IMR-90 (cell line): ENCODE measurements at regions not wholly inside any gene's neighbourhood (a gene's known extent, or its start where the extent isn't known, plus 50 kb on each side); places are given as distances from the start of the nearest gene placed in this dataset.

Experiments used
- ATAC-seq: fragments of 200-7000 bp; cut with Tn5 transposase; 2 replicates; pipeline ENCODE4 v1.9.1; 2020; ENCODE audit warnings: low read depth, mild to moderate bottlenecking, moderate library complexity
- BruUV-seq: library from RNA; stranded (reverse); fragments of 400-500 nt; replicated peaks from 2 replicates; lab custom pipeline; 2021; lab: Mats Ljungman, UMichigan
- CTCF ChIA-PET: fragments of 300-600 bp; formaldehyde crosslinking; extraction: SDS; loops from one replicate; lab custom pipeline; 2021; ENCODE audit warnings: antibody characterized with exemption; lab: Yijun Ruan, JAX
- POLR2A ChIA-PET: fragments of 300-600 bp; sonication (Branson Sonifier 250); formaldehyde crosslinking; loops from one replicate; lab custom pipeline; 2022; ENCODE audit warnings: antibody characterized with exemption; ENCODE audit not compliant: unreplicated experiment; lab: Charles Lee
- DNase-seq: peaks from one replicate; pipeline ENCODE4 v3.0.0; 2013
- H2AFZ ChIP-seq: replicated peaks from 2 replicates; pipeline ENCODE3; 2013; ENCODE audit warnings: low read length, mild to moderate bottlenecking; ENCODE audit not compliant: poor library complexity
- H2AK5ac ChIP-seq: 2 replicates; pipeline ENCODE4 v1.6.1; 2013; ENCODE audit warnings: low read depth, low read length, inconsistent platforms
- H2AK9ac ChIP-seq: replicated peaks from 2 replicates; pipeline ENCODE3; 2013; ENCODE audit warnings: mild to moderate bottlenecking, low read depth, low read length, moderate library complexity; ENCODE audit not compliant: poor library complexity
- H2BK120ac ChIP-seq: 2 replicates; pipeline ENCODE4 v1.6.1; 2013; ENCODE audit warnings: low read depth, low read length, inconsistent platforms
- H2BK15ac ChIP-seq: 3 replicates; pipeline ENCODE4 v1.6.1; 2013; ENCODE audit warnings: low read depth, low read length, inconsistent platforms
- H2BK20ac ChIP-seq: 2 replicates; pipeline ENCODE4 v1.6.1; 2013; ENCODE audit warnings: low read depth, mild to moderate bottlenecking, inconsistent platforms, low read length, moderate library complexity
- H2BK5ac ChIP-seq: 2 replicates; pipeline ENCODE4 v1.6.1; 2013; ENCODE audit warnings: mild to moderate bottlenecking, low read depth, low read length, inconsistent platforms; ENCODE audit not compliant: poor library complexity, severe bottlenecking
- H3K14ac ChIP-seq: replicated peaks from 2 replicates; pipeline ENCODE4 v1.6.1; 2013; ENCODE audit warnings: low read depth, low read length, inconsistent platforms
- H3K18ac ChIP-seq: 2 replicates; pipeline ENCODE4 v1.6.1; 2013; ENCODE audit warnings: low read depth, low read length, control low read depth
- H3K23ac ChIP-seq: 2 replicates; pipeline ENCODE4 v1.6.1; 2013; ENCODE audit warnings: low read depth, low read length, inconsistent platforms
- H3K27ac ChIP-seq: 2 replicates; pipeline ENCODE4 v1.5.1; 2013; ENCODE audit warnings: mild to moderate bottlenecking, control low read depth, low read length; ENCODE audit not compliant: insufficient read depth
- H3K27me3 ChIP-seq: 2 replicates; pipeline ENCODE4 v1.6.1; 2013; ENCODE audit warnings: low read length; ENCODE audit not compliant: control insufficient read depth, insufficient read depth
- H3K36me3 ChIP-seq: 2 replicates; pipeline ENCODE4 v1.6.1; 2013; ENCODE audit warnings: low read length, mixed read lengths; ENCODE audit not compliant: control insufficient read depth, insufficient read depth
- H3K4ac ChIP-seq: 2 replicates; pipeline ENCODE4 v1.6.1; 2013; ENCODE audit warnings: low read depth, low read length, inconsistent platforms
- H3K4me1 ChIP-seq: 2 replicates; pipeline ENCODE4 v1.6.1; 2013; ENCODE audit warnings: low read length, mixed read lengths; ENCODE audit not compliant: control insufficient read depth, insufficient read depth
- H3K4me2 ChIP-seq: 2 replicates; pipeline ENCODE4 v1.6.1; 2013; ENCODE audit warnings: low read depth, mild to moderate bottlenecking, control low read depth, low read length, moderate library complexity
- H3K4me3 ChIP-seq: 2 replicates; pipeline ENCODE4 v1.5.1; 2013; ENCODE audit warnings: low read depth, mild to moderate bottlenecking, control low read depth, low read length, moderate library complexity; ENCODE audit not compliant: insufficient read depth
- H3K56ac ChIP-seq: 2 replicates; pipeline ENCODE4 v1.6.1; 2013; ENCODE audit warnings: low read length, inconsistent platforms; ENCODE audit not compliant: insufficient read depth; ENCODE audit errors: extremely low read depth
- H3K79me1 ChIP-seq, 2 experiments: 2 replicates each; pipeline ENCODE4 v1.6.1; 2013; ENCODE audit warnings: low read length in 2 of 2, inconsistent platforms in 1 of 2, low read depth in 1 of 2
- H3K9ac ChIP-seq: 2 replicates; pipeline ENCODE4 v1.6.1; 2013; ENCODE audit warnings: low read depth, low read length, control low read depth
- H3K9me1 ChIP-seq: 2 replicates; pipeline ENCODE4 v1.6.1; 2013; ENCODE audit warnings: low read length, inconsistent platforms; ENCODE audit not compliant: insufficient read depth
- H3K9me3 ChIP-seq: 2 replicates; pipeline ENCODE4 v1.6.1; 2013; ENCODE audit warnings: low read length; ENCODE audit not compliant: control insufficient read depth, insufficient read depth
- H4K20me1 ChIP-seq: 2 replicates; pipeline ENCODE4 v1.6.1; 2013; ENCODE audit warnings: low read length, inconsistent platforms; ENCODE audit not compliant: insufficient read depth
- H4K5ac ChIP-seq: 2 replicates; pipeline ENCODE4 v1.6.1; 2013; ENCODE audit warnings: mild to moderate bottlenecking, low read depth, low read length, control low read depth
- H4K8ac ChIP-seq, 2 experiments: 2 replicates each; pipeline ENCODE4 v1.6.1; 2013; ENCODE audit warnings: low read depth in 2 of 2, low read length in 2 of 2, control low read depth in 1 of 2, inconsistent platforms in 1 of 2
- H4K91ac ChIP-seq: 2 replicates; pipeline ENCODE4 v1.6.1; 2013; ENCODE audit warnings: low read depth, low read length, inconsistent platforms; ENCODE audit not compliant: insufficient read depth
- BHLHE40 ChIP-seq: fragments of 150-350 bp; IDR thresholded peaks from 2 replicates; pipeline ENCODE4 v1.6.1; 2016; ENCODE audit warnings: mild to moderate bottlenecking, low read depth, low read length
- CEBPB ChIP-seq: IDR thresholded peaks from 2 replicates; pipeline ENCODE4 v1.6.1; 2012; ENCODE audit warnings: low read depth, low read length, improper control_type of control experiment
- CHD1 ChIP-seq: IDR thresholded peaks from 2 replicates; pipeline ENCODE4 v1.6.1; 2012; ENCODE audit warnings: low read depth, low read length, improper control_type of control experiment
- FOS ChIP-seq: fragments of 150-350 bp; IDR thresholded peaks from 2 replicates; pipeline ENCODE4 v1.6.1; 2016; ENCODE audit warnings: low read depth, low read length
- MAFK ChIP-seq: IDR thresholded peaks from 2 replicates; pipeline ENCODE4 v1.6.1; 2012; ENCODE audit warnings: low read depth, low read length, improper control_type of control experiment
- MAZ ChIP-seq: IDR thresholded peaks from 2 replicates; pipeline ENCODE4 v1.6.1; 2012; ENCODE audit warnings: low read depth, mild to moderate bottlenecking, low read length, improper control_type of control experiment, moderate library complexity, borderline replicate concordance
- MXI1 ChIP-seq: IDR thresholded peaks from 2 replicates; pipeline ENCODE4 v1.6.1; 2012; ENCODE audit warnings: low read depth, mild to moderate bottlenecking, low read length, moderate library complexity, borderline replicate concordance
- NFE2L2 ChIP-seq: fragments of 150-350 bp; IDR thresholded peaks from 2 replicates; pipeline ENCODE4 v1.6.1; 2016; ENCODE audit warnings: low read depth, mild to moderate bottlenecking, low read length
- POLR2A ChIP-seq: IDR thresholded peaks from 2 replicates; pipeline ENCODE4 v1.6.1; 2012; ENCODE audit warnings: mild to moderate bottlenecking, low read depth, low read length
- RAD21 ChIP-seq: IDR thresholded peaks from 2 replicates; pipeline ENCODE4 v1.6.1; 2012; ENCODE audit warnings: low read length, improper control_type of control experiment
- RCOR1 ChIP-seq: IDR thresholded peaks from 2 replicates; pipeline ENCODE4 v1.6.1; 2012; ENCODE audit warnings: mild to moderate bottlenecking, low read length, improper control_type of control experiment; ENCODE audit not compliant: insufficient replicate concordance
- RFX5 ChIP-seq: IDR thresholded peaks from 2 replicates; pipeline ENCODE4 v1.8.0; 2012; ENCODE audit warnings: low read depth, mild to moderate bottlenecking, low read length, moderate library complexity
- SMC3 ChIP-seq: fragments of 150-350 bp; IDR thresholded peaks from 2 replicates; pipeline ENCODE4 v1.6.1; 2016; ENCODE audit warnings: low read depth, mild to moderate bottlenecking, antibody characterized with exemption, low read length, moderate library complexity
- WGBS, 2 experiments: methylation state at CpG; one replicate each; pipeline versions ENCODE4 v1.1.5 to v1.1.7; 2013; ENCODE audit warnings: missing lambda C conversion rate in 2 of 2; ENCODE audit not compliant: insufficient read length in 1 of 2; ENCODE audit errors: extremely low coverage in 2 of 2; 5-methylcytosine and 5-hydroxymethylcytosine counted together
- dilution Hi-C: fragments of 300-500 bp; cut with HindIII; formaldehyde crosslinking; loops from one replicate; pipeline ENCODE4 v1.14.3; 2018; ENCODE audit warnings: low sequenced_read_pairs; ENCODE audit not compliant: unreplicated experiment
- in situ Hi-C: fragments of 300-500 bp; cut with MboI; formaldehyde crosslinking; loops from 3 replicates; pipeline ENCODE4 v1.14.3; 2019; ENCODE audit warnings: low sequenced_read_pairs, inconsistent platforms, mixed read lengths
- intact Hi-C: fragments of 100-400 bp; cut with micrococcal nuclease; formaldehyde crosslinking; loops from 2 replicates; pipeline ENCODE4 v1.10.0; 2022
- TF ChIP-seq, protein P1 (sequence below): fragments of 150-350 bp; IDR thresholded peaks from 2 replicates; pipeline ENCODE4 v1.6.1; 2016; ENCODE audit warnings: low read depth, mild to moderate bottlenecking, low read length, moderate library complexity, borderline replicate concordance
- TF ChIP-seq, protein P2 (sequence below): fragments of 150-350 bp; IDR thresholded peaks from 2 replicates; pipeline ENCODE4 v1.6.1; 2017; ENCODE audit warnings: mild to moderate bottlenecking, antibody characterized with exemption, low read length, low read depth
- TF ChIP-seq, protein P3 (sequence below): conservative IDR thresholded peaks from 2 replicates; pipeline ENCODE4 v1.5.1; 2012; ENCODE audit warnings: mild to moderate bottlenecking, low read depth, low read length, improper control_type of control experiment

DNA sequence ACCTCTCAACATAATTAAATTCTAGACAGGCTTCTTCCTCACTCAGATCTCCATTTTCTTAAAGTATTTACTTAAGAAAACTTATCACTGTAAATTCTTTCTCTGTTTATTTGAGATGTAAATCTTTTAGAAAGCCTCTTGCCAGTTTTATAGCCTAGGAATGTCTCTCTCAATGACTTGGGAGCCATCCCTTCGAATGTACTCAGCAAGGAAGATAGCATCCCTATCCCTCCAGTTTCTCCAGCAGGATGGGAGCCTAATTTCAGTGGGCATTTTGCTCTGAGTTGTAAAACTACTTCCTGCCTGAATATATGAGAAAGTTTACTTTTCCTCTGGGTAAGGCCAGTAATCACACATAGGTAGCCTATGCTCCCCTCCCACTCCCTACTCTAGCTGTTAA, 558.5 kb upstream of the ARRDC3 start:
- WGBS, 2 experiments = no CpG with 5 or more reads among the region's 1 CpG

More for the DNA sequence above, 558.5 kb upstream of the ARRDC3 start:
- Histone ChIP-seq H3K4me1 (peaks cover 2% of the 10 kb centered on the region; the same call in 1 of the 2 replicates), H3K9me1 (0 out of 2 replicates have a peak, but pooled peaks cover 3% of the 10 kb centered on the region), H2AFZ (no peak overlapping the region), H3K79me1 (no peaks in the 10 kb centered on the region), H2AK5ac (no peak overlapping the region), H3K4me3 (no peak overlapping the region), H2BK5ac (no peak overlapping the region), H3K14ac (no peak overlapping the region), H3K27me3 (no peaks in the 10 kb centered on the region), H3K18ac (peak overlapping the region; percentile 44), H4K5ac (no peak overlapping the region), H4K8ac (no peak overlapping the region), H3K4ac (no peak overlapping the region), H2AK9ac (no peak overlapping the region), H4K20me1 (no peaks in the 10 kb centered on the region), H3K56ac (no peak overlapping the region), H3K27ac (no peak overlapping the region), H3K9me3 (no peaks in the 10 kb centered on the region), H2BK120ac (no peak overlapping the region), H3K36me3 (no peaks in the 10 kb centered on the region), H3K23ac (no peak overlapping the region), H2BK15ac (no peak overlapping the region), H4K91ac (no peak overlapping the region), H3K4me2 (no peak overlapping the region), H2BK20ac (no peak overlapping the region; the same call in 1 of the 2 replicates), H3K9ac (no peak overlapping the region)
- TF ChIP-seq RFX5 (no peak), CHD1 (no peak), MXI1 (no peak), BHLHE40 (no peak), CEBPB (no peak), RCOR1 (no peak), POLR2A (no peak), SMC3 (no peak), NFE2L2 (no peak), MAFK (no peak), MAZ (no peak), FOS (no peak), RAD21 (no peak)
- TF ChIP-seq, protein P1, sequence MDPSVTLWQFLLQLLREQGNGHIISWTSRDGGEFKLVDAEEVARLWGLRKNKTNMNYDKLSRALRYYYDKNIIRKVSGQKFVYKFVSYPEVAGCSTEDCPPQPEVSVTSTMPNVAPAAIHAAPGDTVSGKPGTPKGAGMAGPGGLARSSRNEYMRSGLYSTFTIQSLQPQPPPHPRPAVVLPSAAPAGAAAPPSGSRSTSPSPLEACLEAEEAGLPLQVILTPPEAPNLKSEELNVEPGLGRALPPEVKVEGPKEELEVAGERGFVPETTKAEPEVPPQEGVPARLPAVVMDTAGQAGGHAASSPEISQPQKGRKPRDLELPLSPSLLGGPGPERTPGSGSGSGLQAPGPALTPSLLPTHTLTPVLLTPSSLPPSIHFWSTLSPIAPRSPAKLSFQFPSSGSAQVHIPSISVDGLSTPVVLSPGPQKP = no peak
- TF ChIP-seq, protein P2, sequence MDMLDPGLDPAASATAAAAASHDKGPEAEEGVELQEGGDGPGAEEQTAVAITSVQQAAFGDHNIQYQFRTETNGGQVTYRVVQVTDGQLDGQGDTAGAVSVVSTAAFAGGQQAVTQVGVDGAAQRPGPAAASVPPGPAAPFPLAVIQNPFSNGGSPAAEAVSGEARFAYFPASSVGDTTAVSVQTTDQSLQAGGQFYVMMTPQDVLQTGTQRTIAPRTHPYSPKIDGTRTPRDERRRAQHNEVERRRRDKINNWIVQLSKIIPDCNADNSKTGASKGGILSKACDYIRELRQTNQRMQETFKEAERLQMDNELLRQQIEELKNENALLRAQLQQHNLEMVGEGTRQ = no peak
- TF ChIP-seq, protein P3, sequence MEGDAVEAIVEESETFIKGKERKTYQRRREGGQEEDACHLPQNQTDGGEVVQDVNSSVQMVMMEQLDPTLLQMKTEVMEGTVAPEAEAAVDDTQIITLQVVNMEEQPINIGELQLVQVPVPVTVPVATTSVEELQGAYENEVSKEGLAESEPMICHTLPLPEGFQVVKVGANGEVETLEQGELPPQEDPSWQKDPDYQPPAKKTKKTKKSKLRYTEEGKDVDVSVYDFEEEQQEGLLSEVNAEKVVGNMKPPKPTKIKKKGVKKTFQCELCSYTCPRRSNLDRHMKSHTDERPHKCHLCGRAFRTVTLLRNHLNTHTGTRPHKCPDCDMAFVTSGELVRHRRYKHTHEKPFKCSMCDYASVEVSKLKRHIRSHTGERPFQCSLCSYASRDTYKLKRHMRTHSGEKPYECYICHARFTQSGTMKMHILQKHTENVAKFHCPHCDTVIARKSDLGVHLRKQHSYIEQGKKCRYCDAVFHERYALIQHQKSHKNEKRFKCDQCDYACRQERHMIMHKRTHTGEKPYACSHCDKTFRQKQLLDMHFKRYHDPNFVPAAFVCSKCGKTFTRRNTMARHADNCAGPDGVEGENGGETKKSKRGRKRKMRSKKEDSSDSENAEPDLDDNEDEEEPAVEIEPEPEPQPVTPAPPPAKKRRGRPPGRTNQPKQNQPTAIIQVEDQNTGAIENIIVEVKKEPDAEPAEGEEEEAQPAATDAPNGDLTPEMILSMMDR = no peak
- in situ Hi-C loops = no loop called here
- no TSS peak for BruUV-seq
- DNase-seq (no peak), ATAC-seq (peak; percentile 75)
- dilution Hi-C loops = no loop called here
- CTCF ChIA-PET = no interaction called here
- intact Hi-C loops = no loop called here
- POLR2A ChIA-PET = no interaction called here
